ENCODE measurements at regions not wholly inside any gene's neighbourhood (a gene's known extent, or its start where the extent isn't known, plus 50 kb on each side); places are given as distances from the start of the nearest gene placed in this dataset.
"Not testable (repeated sequence)": the region's sequence is repeated elsewhere in the genome, so short reads cannot be mapped to it uniquely, and the experiment has no call there.

DNA sequence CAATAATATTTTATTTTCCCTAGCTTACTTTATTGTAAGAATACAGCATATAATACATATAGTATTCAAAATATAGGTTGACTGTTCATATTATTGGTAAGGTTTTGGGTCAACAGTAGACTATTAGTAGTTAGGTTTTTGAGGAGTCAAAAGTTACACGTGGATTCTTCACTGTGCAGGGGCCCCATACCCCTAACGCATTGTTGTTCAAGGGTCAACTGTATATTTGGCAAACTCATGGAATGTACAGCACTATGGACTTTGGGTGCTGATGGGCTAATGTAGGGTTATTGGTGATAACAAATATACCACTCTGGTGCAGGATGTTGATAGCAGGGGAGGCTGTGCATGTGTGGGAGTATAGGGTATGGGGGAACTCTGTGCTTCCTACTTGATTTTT lies 397.2 kb downstream of the BCKDHB start:
- DNase-seq: no peak
- CTCF ChIA-PET: no interaction called here
- TF ChIP-seq, protein P1, sequence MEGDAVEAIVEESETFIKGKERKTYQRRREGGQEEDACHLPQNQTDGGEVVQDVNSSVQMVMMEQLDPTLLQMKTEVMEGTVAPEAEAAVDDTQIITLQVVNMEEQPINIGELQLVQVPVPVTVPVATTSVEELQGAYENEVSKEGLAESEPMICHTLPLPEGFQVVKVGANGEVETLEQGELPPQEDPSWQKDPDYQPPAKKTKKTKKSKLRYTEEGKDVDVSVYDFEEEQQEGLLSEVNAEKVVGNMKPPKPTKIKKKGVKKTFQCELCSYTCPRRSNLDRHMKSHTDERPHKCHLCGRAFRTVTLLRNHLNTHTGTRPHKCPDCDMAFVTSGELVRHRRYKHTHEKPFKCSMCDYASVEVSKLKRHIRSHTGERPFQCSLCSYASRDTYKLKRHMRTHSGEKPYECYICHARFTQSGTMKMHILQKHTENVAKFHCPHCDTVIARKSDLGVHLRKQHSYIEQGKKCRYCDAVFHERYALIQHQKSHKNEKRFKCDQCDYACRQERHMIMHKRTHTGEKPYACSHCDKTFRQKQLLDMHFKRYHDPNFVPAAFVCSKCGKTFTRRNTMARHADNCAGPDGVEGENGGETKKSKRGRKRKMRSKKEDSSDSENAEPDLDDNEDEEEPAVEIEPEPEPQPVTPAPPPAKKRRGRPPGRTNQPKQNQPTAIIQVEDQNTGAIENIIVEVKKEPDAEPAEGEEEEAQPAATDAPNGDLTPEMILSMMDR (IDR thresholded peaks at IDR 0.05): no peak
- Mint-ChIP-seq H3K9me3 (no peaks in the 10 kb centered on the region), H3K4me1 (ENCODE audit: low read depth) (no peaks in the 10 kb centered on the region), H3K36me3 (ENCODE audit: low read depth) (no peaks in the 10 kb centered on the region), H3K27ac (no peak overlapping the region), H3K27me3 (no peaks in the 10 kb centered on the region), H3K4me3 (no peak overlapping the region)
- POLR2A ChIA-PET: no interaction called here
- ATAC-seq: no peak
- intact Hi-C loops (cut with micrococcal nuclease): no loop called here

DNA sequence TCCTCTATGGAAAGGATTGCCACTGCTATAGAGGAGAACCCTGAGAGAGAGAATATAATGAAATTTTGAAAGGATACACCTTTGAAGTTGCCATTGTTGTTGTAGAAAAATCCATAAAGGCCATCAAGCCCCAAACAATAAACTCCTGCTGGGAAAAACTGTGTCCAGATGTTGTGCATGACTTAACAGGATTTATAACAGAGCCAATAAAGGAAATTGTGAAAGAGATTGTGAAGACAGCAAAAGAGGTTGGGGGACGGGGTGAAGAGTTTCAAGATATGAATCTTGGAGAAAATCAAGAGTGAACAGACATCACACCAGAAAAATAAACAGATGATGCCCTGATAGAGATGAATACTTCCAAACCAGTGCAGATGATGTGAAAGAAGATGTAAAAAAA lies 396.4 kb downstream of the BCKDHB start:
- H3K4me1 Mint-ChIP-seq (ENCODE audit: low read depth): no peaks in the 10 kb centered on the region
- intact Hi-C loops (cut with micrococcal nuclease): no loop called here
- H3K27ac Mint-ChIP-seq: no peak overlapping the region
- no peaks in the 10 kb centered on the region for H3K36me3 Mint-ChIP-seq (ENCODE audit: low read depth)
- no peaks in the 10 kb centered on the region for H3K9me3 Mint-ChIP-seq
- no peak overlapping the region for H3K4me3 Mint-ChIP-seq
- no peak for ATAC-seq
- no peaks in the 10 kb centered on the region for H3K27me3 Mint-ChIP-seq
- CTCF ChIA-PET: no interaction called here
- no peak for DNase-seq
- TF ChIP-seq, protein P1 (IDR thresholded peaks at IDR 0.05): no peak
- POLR2A ChIA-PET: no interaction called here

DNA sequence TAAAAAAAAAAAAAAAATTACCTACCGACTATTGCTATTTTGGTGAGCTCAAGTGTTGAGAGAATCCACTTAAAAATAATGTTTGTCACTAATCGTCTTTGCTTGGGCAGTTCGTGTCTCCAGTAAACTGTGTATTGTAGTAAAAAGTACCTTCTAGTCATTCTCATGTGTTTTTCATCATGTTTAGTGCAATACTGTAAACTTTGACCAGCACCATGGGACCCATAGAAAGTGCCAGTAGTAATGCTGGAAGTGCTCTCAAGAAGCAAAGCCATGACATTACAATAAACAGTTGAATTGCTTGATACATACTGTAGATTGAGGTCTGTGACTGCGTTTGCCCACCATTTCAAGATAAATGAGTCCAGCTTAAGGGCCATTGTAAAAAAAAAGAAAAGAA lies 395.2 kb downstream of the BCKDHB start:
- Mint-ChIP-seq H3K27me3 (no peaks in the 10 kb centered on the region), H3K4me3 (no peak overlapping the region), H3K36me3 (ENCODE audit: low read depth) (no peaks in the 10 kb centered on the region), H3K4me1 (ENCODE audit: low read depth) (no peaks in the 10 kb centered on the region), H3K27ac (no peak overlapping the region), H3K9me3 (no peaks in the 10 kb centered on the region)
- ChIA-PET POLR2A (no interaction called here), CTCF (no interaction called here)
- TF ChIP-seq, protein P1 (IDR thresholded peaks at IDR 0.05): no peak
- ATAC-seq (no peak), DNase-seq (no peak)
- intact Hi-C loops (cut with micrococcal nuclease): no loop called here

DNA sequence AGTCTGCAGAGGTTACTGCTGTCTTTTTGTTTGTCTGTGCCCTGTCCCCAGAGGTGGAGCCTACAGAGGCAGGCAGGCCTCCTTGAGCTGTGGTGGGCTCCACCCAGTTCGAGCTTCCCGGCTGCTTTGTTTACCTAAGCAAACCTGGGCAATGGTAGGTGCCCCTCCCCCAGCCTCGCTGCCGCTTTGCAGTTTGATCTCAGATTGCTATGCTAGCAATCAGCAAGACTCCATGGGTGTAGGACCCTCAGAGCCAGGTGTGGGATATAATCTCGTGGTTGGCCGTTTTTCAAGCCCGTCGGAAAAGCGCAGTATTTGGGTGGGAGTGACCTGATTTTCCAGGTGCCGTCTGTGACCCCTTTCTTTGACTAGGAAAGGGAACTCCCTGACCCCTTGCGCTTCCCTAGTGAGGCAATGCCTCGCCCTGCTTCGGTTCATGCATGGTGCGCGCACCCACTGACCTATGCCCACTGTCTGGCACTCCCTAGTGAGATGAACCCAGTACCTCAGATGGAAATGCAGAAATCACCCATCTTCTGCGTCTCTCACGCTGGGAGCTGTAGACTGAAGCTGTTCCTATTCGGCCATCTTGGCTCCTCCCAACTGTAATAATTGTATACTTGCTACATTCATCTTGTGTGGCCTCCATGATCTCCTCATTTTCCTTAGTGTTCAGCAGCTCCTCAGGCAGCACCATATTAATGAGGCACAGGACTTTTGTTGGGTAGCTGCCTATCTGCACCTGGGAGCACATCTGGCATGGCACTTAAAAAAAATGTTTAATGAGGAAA lies 391.4 kb downstream of the BCKDHB start:
- intact Hi-C loops (cut with micrococcal nuclease); CTCF ChIA-PET; POLR2A ChIA-PET; H3K4me3 Mint-ChIP-seq; H3K9me3 Mint-ChIP-seq; ATAC-seq; H3K27me3 Mint-ChIP-seq; H3K4me1 Mint-ChIP-seq (ENCODE audit: low read depth); DNase-seq; H3K27ac Mint-ChIP-seq; H3K36me3 Mint-ChIP-seq (ENCODE audit: low read depth): not testable (repeated sequence)

DNA sequence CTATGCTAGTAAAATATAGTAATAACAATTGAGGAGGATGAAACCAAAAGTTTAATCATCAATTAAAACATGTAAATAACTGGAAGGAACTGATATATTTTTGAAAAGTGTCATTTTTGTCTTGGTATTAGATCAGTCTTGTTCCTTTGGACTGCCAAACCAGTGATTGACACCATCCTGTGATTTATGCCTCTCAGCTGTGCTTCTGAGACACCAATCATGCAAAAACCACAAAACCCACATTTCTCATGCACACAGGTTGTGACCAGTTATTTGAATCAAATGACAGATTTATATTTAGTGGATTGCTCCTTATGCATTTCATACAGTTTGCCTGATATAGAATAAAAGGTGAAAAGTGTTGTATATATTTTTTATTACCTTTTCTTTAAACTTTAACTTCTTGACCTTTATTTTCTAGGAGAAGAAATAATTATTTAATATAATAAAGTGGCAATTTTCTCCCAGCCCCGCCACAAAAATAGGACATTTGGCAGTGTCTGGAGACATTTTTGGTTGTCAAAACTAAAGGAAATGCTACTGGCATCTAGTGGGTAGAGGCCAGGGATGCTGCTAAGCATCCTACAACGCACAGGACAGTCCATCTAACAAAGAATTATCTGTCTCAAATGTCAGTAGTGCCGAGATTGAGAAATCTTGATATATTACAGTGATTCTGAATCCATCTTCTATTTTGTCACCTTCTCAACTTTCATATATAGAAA lies 383.6 kb downstream of the BCKDHB start:
- DNase-seq (no peak), ATAC-seq (no peak)
- H3K27me3 Mint-ChIP-seq: no peaks in the 10 kb centered on the region
- intact Hi-C loops (cut with micrococcal nuclease): no loop called here
- ChIA-PET POLR2A (no interaction called here), CTCF (no interaction called here)
- H3K36me3 Mint-ChIP-seq (ENCODE audit: low read depth): no peaks in the 10 kb centered on the region
- no peaks in the 10 kb centered on the region for H3K9me3 Mint-ChIP-seq
- TF ChIP-seq, protein P1 (IDR thresholded peaks at IDR 0.05): no peak
- no peak overlapping the region for H3K4me3 Mint-ChIP-seq
- no peak overlapping the region for H3K27ac Mint-ChIP-seq
- no peaks in the 10 kb centered on the region for H3K4me1 Mint-ChIP-seq (ENCODE audit: low read depth)

Measured in activated CD8-positive, alpha-beta T cell treated with anti-CD3 and anti-CD28 coated beads for 36 hours (primary cell).